IMR-90 (cell line): ENCODE measurements at regions not wholly inside any gene's neighbourhood (a gene's known extent, or its start where the extent isn't known, plus 50 kb on each side); places are given as distances from the start of the nearest gene placed in this dataset.
"Not testable (repeated sequence)": the region's sequence is repeated elsewhere in the genome, so short reads cannot be mapped to it uniquely, and the experiment has no call there.

Source experiments
- ATAC-seq: fragments of 200-7000 bp; cut with Tn5 transposase; 2 replicates; pipeline ENCODE4 v1.9.1; 2020; ENCODE audit warnings: low read depth, mild to moderate bottlenecking, moderate library complexity
- BruUV-seq: library from RNA; stranded (reverse); fragments of 400-500 nt; replicated peaks from 2 replicates; lab custom pipeline; 2021; lab: Mats Ljungman, UMichigan
- CTCF ChIA-PET: fragments of 300-600 bp; formaldehyde crosslinking; extraction: SDS; loops from one replicate; lab custom pipeline; 2021; ENCODE audit warnings: antibody characterized with exemption; lab: Yijun Ruan, JAX
- POLR2A ChIA-PET: fragments of 300-600 bp; sonication (Branson Sonifier 250); formaldehyde crosslinking; loops from one replicate; lab custom pipeline; 2022; ENCODE audit warnings: antibody characterized with exemption; ENCODE audit not compliant: unreplicated experiment; lab: Charles Lee
- DNase-seq: peaks from one replicate; pipeline ENCODE4 v3.0.0; 2013
- H2AFZ ChIP-seq: replicated peaks from 2 replicates; pipeline ENCODE3; 2013; ENCODE audit warnings: low read length, mild to moderate bottlenecking; ENCODE audit not compliant: poor library complexity
- H2AK5ac ChIP-seq: 2 replicates; pipeline ENCODE4 v1.6.1; 2013; ENCODE audit warnings: low read depth, low read length, inconsistent platforms
- H2AK9ac ChIP-seq: replicated peaks from 2 replicates; pipeline ENCODE3; 2013; ENCODE audit warnings: mild to moderate bottlenecking, low read depth, low read length, moderate library complexity; ENCODE audit not compliant: poor library complexity
- H2BK120ac ChIP-seq: 2 replicates; pipeline ENCODE4 v1.6.1; 2013; ENCODE audit warnings: low read depth, low read length, inconsistent platforms
- H2BK15ac ChIP-seq: 3 replicates; pipeline ENCODE4 v1.6.1; 2013; ENCODE audit warnings: low read depth, low read length, inconsistent platforms
- H2BK20ac ChIP-seq: 2 replicates; pipeline ENCODE4 v1.6.1; 2013; ENCODE audit warnings: low read depth, mild to moderate bottlenecking, inconsistent platforms, low read length, moderate library complexity
- H2BK5ac ChIP-seq: 2 replicates; pipeline ENCODE4 v1.6.1; 2013; ENCODE audit warnings: mild to moderate bottlenecking, low read depth, low read length, inconsistent platforms; ENCODE audit not compliant: poor library complexity, severe bottlenecking
- H3K14ac ChIP-seq: replicated peaks from 2 replicates; pipeline ENCODE4 v1.6.1; 2013; ENCODE audit warnings: low read depth, low read length, inconsistent platforms
- H3K18ac ChIP-seq: 2 replicates; pipeline ENCODE4 v1.6.1; 2013; ENCODE audit warnings: low read depth, low read length, control low read depth
- H3K23ac ChIP-seq: 2 replicates; pipeline ENCODE4 v1.6.1; 2013; ENCODE audit warnings: low read depth, low read length, inconsistent platforms
- H3K27ac ChIP-seq: 2 replicates; pipeline ENCODE4 v1.5.1; 2013; ENCODE audit warnings: mild to moderate bottlenecking, control low read depth, low read length; ENCODE audit not compliant: insufficient read depth
- H3K27me3 ChIP-seq: 2 replicates; pipeline ENCODE4 v1.6.1; 2013; ENCODE audit warnings: low read length; ENCODE audit not compliant: control insufficient read depth, insufficient read depth
- H3K36me3 ChIP-seq: 2 replicates; pipeline ENCODE4 v1.6.1; 2013; ENCODE audit warnings: low read length, mixed read lengths; ENCODE audit not compliant: control insufficient read depth, insufficient read depth
- H3K4ac ChIP-seq: 2 replicates; pipeline ENCODE4 v1.6.1; 2013; ENCODE audit warnings: low read depth, low read length, inconsistent platforms
- H3K4me1 ChIP-seq: 2 replicates; pipeline ENCODE4 v1.6.1; 2013; ENCODE audit warnings: low read length, mixed read lengths; ENCODE audit not compliant: control insufficient read depth, insufficient read depth
- H3K4me2 ChIP-seq: 2 replicates; pipeline ENCODE4 v1.6.1; 2013; ENCODE audit warnings: low read depth, mild to moderate bottlenecking, control low read depth, low read length, moderate library complexity
- H3K4me3 ChIP-seq: 2 replicates; pipeline ENCODE4 v1.5.1; 2013; ENCODE audit warnings: low read depth, mild to moderate bottlenecking, control low read depth, low read length, moderate library complexity; ENCODE audit not compliant: insufficient read depth
- H3K56ac ChIP-seq: 2 replicates; pipeline ENCODE4 v1.6.1; 2013; ENCODE audit warnings: low read length, inconsistent platforms; ENCODE audit not compliant: insufficient read depth; ENCODE audit errors: extremely low read depth
- H3K79me1 ChIP-seq, 2 experiments: 2 replicates each; pipeline ENCODE4 v1.6.1; 2013; ENCODE audit warnings: low read length in 2 of 2, inconsistent platforms in 1 of 2, low read depth in 1 of 2
- H3K9ac ChIP-seq: 2 replicates; pipeline ENCODE4 v1.6.1; 2013; ENCODE audit warnings: low read depth, low read length, control low read depth
- H3K9me1 ChIP-seq: 2 replicates; pipeline ENCODE4 v1.6.1; 2013; ENCODE audit warnings: low read length, inconsistent platforms; ENCODE audit not compliant: insufficient read depth
- H3K9me3 ChIP-seq: 2 replicates; pipeline ENCODE4 v1.6.1; 2013; ENCODE audit warnings: low read length; ENCODE audit not compliant: control insufficient read depth, insufficient read depth
- H4K20me1 ChIP-seq: 2 replicates; pipeline ENCODE4 v1.6.1; 2013; ENCODE audit warnings: low read length, inconsistent platforms; ENCODE audit not compliant: insufficient read depth
- H4K5ac ChIP-seq: 2 replicates; pipeline ENCODE4 v1.6.1; 2013; ENCODE audit warnings: mild to moderate bottlenecking, low read depth, low read length, control low read depth
- H4K8ac ChIP-seq, 2 experiments: 2 replicates each; pipeline ENCODE4 v1.6.1; 2013; ENCODE audit warnings: low read depth in 2 of 2, low read length in 2 of 2, control low read depth in 1 of 2, inconsistent platforms in 1 of 2
- H4K91ac ChIP-seq: 2 replicates; pipeline ENCODE4 v1.6.1; 2013; ENCODE audit warnings: low read depth, low read length, inconsistent platforms; ENCODE audit not compliant: insufficient read depth
- WGBS, 2 experiments: methylation state at CpG; one replicate each; pipeline versions ENCODE4 v1.1.5 to v1.1.7; 2013; ENCODE audit warnings: missing lambda C conversion rate in 2 of 2; ENCODE audit not compliant: insufficient read length in 1 of 2; ENCODE audit errors: extremely low coverage in 2 of 2; 5-methylcytosine and 5-hydroxymethylcytosine counted together
- dilution Hi-C: fragments of 300-500 bp; cut with HindIII; formaldehyde crosslinking; loops from one replicate; pipeline ENCODE4 v1.14.3; 2018; ENCODE audit warnings: low sequenced_read_pairs; ENCODE audit not compliant: unreplicated experiment
- in situ Hi-C: fragments of 300-500 bp; cut with MboI; formaldehyde crosslinking; loops from 3 replicates; pipeline ENCODE4 v1.14.3; 2019; ENCODE audit warnings: low sequenced_read_pairs, inconsistent platforms, mixed read lengths
- intact Hi-C: fragments of 100-400 bp; cut with micrococcal nuclease; formaldehyde crosslinking; loops from 2 replicates; pipeline ENCODE4 v1.10.0; 2022

GRCh38 chr15:22249511-22249910 lies 169.2 kb downstream of the OR4M2 start:
- POLR2A ChIA-PET, H3K79me1 ChIP-seq, H3K36me3 ChIP-seq, H3K4ac ChIP-seq, H3K4me2 ChIP-seq, dilution Hi-C loops, H4K20me1 ChIP-seq, H4K8ac ChIP-seq, H3K4me3 ChIP-seq, H2AK5ac ChIP-seq, CTCF ChIA-PET, H3K18ac ChIP-seq, H2BK120ac ChIP-seq, H3K23ac ChIP-seq, H3K9me1 ChIP-seq, H3K27me3 ChIP-seq, H2AFZ ChIP-seq, H3K56ac ChIP-seq, H3K27ac ChIP-seq, H2BK5ac ChIP-seq, DNase-seq, H3K14ac ChIP-seq, in situ Hi-C loops, H2BK15ac ChIP-seq, H3K9ac ChIP-seq, H3K4me1 ChIP-seq, H4K5ac ChIP-seq, BruUV-seq, H2BK20ac ChIP-seq, ATAC-seq, intact Hi-C loops, H2AK9ac ChIP-seq, H4K91ac ChIP-seq: not testable (repeated sequence)
- WGBS, 2 experiments = no CpG with 5 or more reads among the region's 7 CpGs
- peaks cover 29% of the 10 kb centered on the region for H3K9me3 ChIP-seq

- intact Hi-C loops, H2BK120ac ChIP-seq, H3K4ac ChIP-seq, H3K4me1 ChIP-seq, POLR2A ChIA-PET, H3K4me3 ChIP-seq, H4K8ac ChIP-seq, H3K27me3 ChIP-seq, CTCF ChIA-PET, in situ Hi-C loops, H3K9me1 ChIP-seq, H4K5ac ChIP-seq, H3K9ac ChIP-seq, H3K27ac ChIP-seq, ATAC-seq, H2BK15ac ChIP-seq, H3K4me2 ChIP-seq, dilution Hi-C loops, H2AK9ac ChIP-seq, H2AK5ac ChIP-seq, H2BK5ac ChIP-seq, H3K14ac ChIP-seq, H2BK20ac ChIP-seq, H4K20me1 ChIP-seq, H3K18ac ChIP-seq, H2AFZ ChIP-seq, H3K56ac ChIP-seq, H3K79me1 ChIP-seq, H4K91ac ChIP-seq, H3K23ac ChIP-seq, DNase-seq, BruUV-seq, H3K36me3 ChIP-seq: not testable (repeated sequence)
- 55% methylated on average over 9 of the region's 18 CpGs; no CpG with 5 or more reads in 1 of the 2 experiments for WGBS, 2 experiments
- peaks cover 30% of the 10 kb centered on the region for H3K9me3 ChIP-seq
Observed at GRCh38 chr15:22250501-22251290, 170.4 kb downstream of the OR4M2 start.
